ENCODE measurements at regions not wholly inside any gene's neighbourhood (a gene's known extent, or its start where the extent isn't known, plus 50 kb on each side); places are given as distances from the start of the nearest gene placed in this dataset.

DNA sequence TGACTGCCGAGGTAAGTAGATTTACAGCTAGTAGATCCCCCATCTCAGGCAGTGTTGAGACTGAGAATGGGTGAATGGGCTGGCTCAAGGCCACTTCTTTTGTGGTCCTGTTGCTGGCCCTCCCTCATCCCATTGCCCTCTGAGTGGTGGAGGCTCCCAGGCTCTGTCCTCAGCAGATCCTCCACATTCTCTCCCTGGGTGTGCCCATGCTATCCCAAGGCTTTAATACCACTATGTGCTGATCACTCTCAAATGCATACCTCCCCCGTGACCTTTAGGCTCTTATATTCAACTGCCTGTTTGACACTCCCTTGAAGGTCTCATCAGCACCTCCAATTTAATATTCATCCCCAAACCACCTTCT is 271.8 kb downstream of the GLI2 start:
- intact Hi-C loops (cut with micrococcal nuclease; ENCODE audit: unreplicated experiment): no loop called here
- BruUV-seq (replicated peaks): no TSS peak
- CTCF ChIA-PET: no interaction called here
- DNase-seq: no peak
- Mint-ChIP-seq H3K27me3 (ENCODE audit: insufficient read depth, unreplicated experiment) (no peaks in the 10 kb centered on the region), H3K9me3 (ENCODE audit: unreplicated experiment) (peaks cover 12% of the 10 kb centered on the region), H3K27ac (ENCODE audit: unreplicated experiment) (no peak overlapping the region), H3K4me1 (ENCODE audit: low read depth, unreplicated experiment) (peaks cover 12% of the 10 kb centered on the region), H3K36me3 (ENCODE audit: insufficient read depth, unreplicated experiment) (no peaks in the 10 kb centered on the region), H3K4me3 (ENCODE audit: unreplicated experiment) (no peak overlapping the region)
- POLR2A ChIA-PET: no interaction called here
- Histone ChIP-seq H3K4me3 (ENCODE audit: low read depth, low read length) (no peak overlapping the region), H3K4me1 (peaks cover 15% of the 10 kb centered on the region), H3K36me3 (ENCODE audit: control insufficient read depth, insufficient read depth, low read length) (no peaks in the 10 kb centered on the region), H3K27me3 (replicated peaks; ENCODE audit: control insufficient read depth, insufficient read depth, low read length) (no peaks in the 10 kb centered on the region), H3K9me3 (peaks cover 7% of the 10 kb centered on the region)
- TF ChIP-seq, protein P1, sequence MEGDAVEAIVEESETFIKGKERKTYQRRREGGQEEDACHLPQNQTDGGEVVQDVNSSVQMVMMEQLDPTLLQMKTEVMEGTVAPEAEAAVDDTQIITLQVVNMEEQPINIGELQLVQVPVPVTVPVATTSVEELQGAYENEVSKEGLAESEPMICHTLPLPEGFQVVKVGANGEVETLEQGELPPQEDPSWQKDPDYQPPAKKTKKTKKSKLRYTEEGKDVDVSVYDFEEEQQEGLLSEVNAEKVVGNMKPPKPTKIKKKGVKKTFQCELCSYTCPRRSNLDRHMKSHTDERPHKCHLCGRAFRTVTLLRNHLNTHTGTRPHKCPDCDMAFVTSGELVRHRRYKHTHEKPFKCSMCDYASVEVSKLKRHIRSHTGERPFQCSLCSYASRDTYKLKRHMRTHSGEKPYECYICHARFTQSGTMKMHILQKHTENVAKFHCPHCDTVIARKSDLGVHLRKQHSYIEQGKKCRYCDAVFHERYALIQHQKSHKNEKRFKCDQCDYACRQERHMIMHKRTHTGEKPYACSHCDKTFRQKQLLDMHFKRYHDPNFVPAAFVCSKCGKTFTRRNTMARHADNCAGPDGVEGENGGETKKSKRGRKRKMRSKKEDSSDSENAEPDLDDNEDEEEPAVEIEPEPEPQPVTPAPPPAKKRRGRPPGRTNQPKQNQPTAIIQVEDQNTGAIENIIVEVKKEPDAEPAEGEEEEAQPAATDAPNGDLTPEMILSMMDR (IDR thresholded peaks at IDR 0.05; ENCODE audit: insufficient read depth in 1 of 2, low read depth in 1 of 2, low read length in 1 of 2, severe bottlenecking in 1 of 2, unreplicated experiment in 1 of 2): no peak

DNA sequence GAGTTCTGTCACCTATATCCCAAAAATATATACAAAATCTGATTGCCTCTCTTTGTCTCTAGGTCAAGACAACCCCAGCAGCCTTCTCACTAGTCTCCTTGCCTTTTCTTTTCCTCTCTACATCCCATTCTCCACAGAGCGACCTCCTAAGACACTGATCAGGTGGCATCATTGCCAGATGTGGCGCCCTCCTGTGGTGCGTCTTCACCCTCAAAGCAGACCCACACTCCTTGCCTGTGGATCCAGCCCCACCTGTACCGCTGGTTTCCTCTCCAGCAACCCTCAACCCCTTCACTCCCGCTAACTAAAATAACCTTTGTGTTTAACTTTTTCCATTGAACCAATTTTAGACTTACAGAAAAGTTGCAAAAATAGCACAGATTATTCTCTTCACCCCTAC is 273.3 kb downstream of the GLI2 start:
- peak in 1 of 2 experiments; percentile 48 for DNase-seq
- no peaks in the 10 kb centered on the region for H3K27me3 Mint-ChIP-seq (ENCODE audit: insufficient read depth, unreplicated experiment)

DNA sequence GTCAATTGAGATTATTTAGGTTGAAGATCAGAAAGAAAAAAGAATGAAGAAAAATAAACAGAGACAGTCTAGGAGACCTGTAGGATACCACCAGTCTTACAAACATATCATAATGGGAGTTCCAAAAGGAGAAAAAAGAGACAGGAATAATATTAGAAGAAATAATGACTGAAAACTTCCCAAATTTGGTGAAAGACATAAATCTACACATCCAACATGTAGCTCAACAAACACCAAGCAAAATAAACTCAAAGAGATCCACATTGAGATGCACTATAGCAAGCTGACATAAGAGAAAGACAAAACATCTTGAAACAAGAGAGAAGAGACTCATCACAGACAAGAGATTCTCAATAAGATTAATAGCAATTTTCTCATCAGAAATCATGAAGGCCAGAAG is 274.0 kb downstream of the TFCP2L1 start:
- peaks cover 3% of the 10 kb centered on the region for H3K36me3 Mint-ChIP-seq (ENCODE audit: insufficient read depth, unreplicated experiment)
- no peaks in the 10 kb centered on the region for H3K27me3 ChIP-seq (replicated peaks; ENCODE audit: control insufficient read depth, insufficient read depth, low read length)
- peaks cover 7% of the 10 kb centered on the region for H3K9me3 ChIP-seq
- no peaks in the 10 kb centered on the region; the same call in 1 of the 2 replicates for H3K4me1 ChIP-seq
- H3K4me3 ChIP-seq (ENCODE audit: low read depth, low read length): no peak overlapping the region
- no peak overlapping the region for H3K4me3 Mint-ChIP-seq (ENCODE audit: unreplicated experiment)
- peaks cover 27% of the 10 kb centered on the region for H3K9me3 Mint-ChIP-seq (ENCODE audit: unreplicated experiment)
- no TSS peak for BruUV-seq (replicated peaks)
- no peak for DNase-seq
- no peaks in the 10 kb centered on the region for H3K27me3 Mint-ChIP-seq (ENCODE audit: insufficient read depth, unreplicated experiment)
- H3K4me1 Mint-ChIP-seq (ENCODE audit: low read depth, unreplicated experiment): peaks cover 10% of the 10 kb centered on the region
- ChIA-PET POLR2A (no interaction called here), CTCF (no interaction called here)
- intact Hi-C loops (cut with micrococcal nuclease; ENCODE audit: unreplicated experiment): loop anchor here (1.0 kb wide), 1 partner anchor 20 kb away; no protein-coding TSS in a partner anchor
- no peak overlapping the region for H3K27ac Mint-ChIP-seq (ENCODE audit: unreplicated experiment)
- TF ChIP-seq, protein P1 (IDR thresholded peaks at IDR 0.05; ENCODE audit: insufficient read depth in 1 of 2, low read depth in 1 of 2, low read length in 1 of 2, severe bottlenecking in 1 of 2, unreplicated experiment in 1 of 2): no peak
- no peaks in the 10 kb centered on the region for H3K36me3 ChIP-seq (ENCODE audit: control insufficient read depth, insufficient read depth, low read length)

More for the DNA sequence above, 273.3 kb downstream of the GLI2 start:
- Mint-ChIP-seq H3K36me3 (ENCODE audit: insufficient read depth, unreplicated experiment) (no peaks in the 10 kb centered on the region), H3K4me3 (ENCODE audit: unreplicated experiment) (no peak overlapping the region), H3K9me3 (ENCODE audit: unreplicated experiment) (peaks cover 23% of the 10 kb centered on the region), H3K4me1 (ENCODE audit: low read depth, unreplicated experiment) (no peaks in the 10 kb centered on the region), H3K27ac (ENCODE audit: unreplicated experiment) (no peak overlapping the region)
- BruUV-seq (replicated peaks): no TSS peak
- ChIA-PET POLR2A (no interaction called here), CTCF (no interaction called here)
- H3K27me3 ChIP-seq (replicated peaks; ENCODE audit: control insufficient read depth, insufficient read depth, low read length): no peaks in the 10 kb centered on the region
- no peak overlapping the region for H3K4me3 ChIP-seq (ENCODE audit: low read depth, low read length)
- intact Hi-C loops (cut with micrococcal nuclease; ENCODE audit: unreplicated experiment): no loop called here
- no peaks in the 10 kb centered on the region; the same call in 1 of the 2 replicates for H3K4me1 ChIP-seq
- TF ChIP-seq, protein P1 (IDR thresholded peaks at IDR 0.05; ENCODE audit: insufficient read depth in 1 of 2, low read depth in 1 of 2, low read length in 1 of 2, severe bottlenecking in 1 of 2, unreplicated experiment in 1 of 2): peak; percentile 23 to 32
- H3K9me3 ChIP-seq: peaks cover 7% of the 10 kb centered on the region
- no peaks in the 10 kb centered on the region for H3K36me3 ChIP-seq (ENCODE audit: control insufficient read depth, insufficient read depth, low read length)

Data from Caco-2 (cell line).